ENCODE measurements at regions not wholly inside any gene's neighbourhood (a gene's known extent, or its start where the extent isn't known, plus 50 kb on each side); places are given as distances from the start of the nearest gene placed in this dataset.

- H4K20me1 ChIP-seq (ENCODE audit: insufficient read depth): no peaks in the 10 kb centered on the region
- no peaks in the 10 kb centered on the region for H3K27me3 ChIP-seq (ENCODE audit: insufficient read depth)
- no peaks in the 10 kb centered on the region for H3F3A ChIP-seq (replicated peaks; ENCODE audit: insufficient read depth)
- ChIA-PET CTCF (no interaction called here), POLR2A (no interaction called here)
- H3K9me3 ChIP-seq: no peaks in the 10 kb centered on the region
- H2AFZ ChIP-seq (ENCODE audit: low read depth): peak overlapping the region; percentile 26; the same call in 1 of the 2 replicates
- H3K79me2 ChIP-seq (ENCODE audit: insufficient read depth): no peaks in the 10 kb centered on the region
- H3K4me2 ChIP-seq: no peak overlapping the region
- no peak overlapping the region for H3K4me3 ChIP-seq (ENCODE audit: low read depth in 2 of 2, low read length in 1 of 2)
- H3K9me2 ChIP-seq: no peaks in the 10 kb centered on the region
- H3K4me1 ChIP-seq (ENCODE audit: control insufficient read depth in 1 of 2, insufficient read depth in 2 of 2, low read depth in 1 of 2, low read length in 1 of 2): no peaks in the 10 kb centered on the region; a peak in 2 of 4 replicates
- H3K36me3 ChIP-seq (replicated peaks in 1 of 2; ENCODE audit: control insufficient read depth in 1 of 2, insufficient read depth in 2 of 2, low read length in 1 of 2): no peaks in the 10 kb centered on the region
- 83% methylated on average over 6 of the region's 6 CpGs for WGBS (ENCODE audit: low lambda C conversion rate)
- peak overlapping the region in 1 of 2 experiments; percentile 34; a peak in 1 of 4 replicates for H3K27ac ChIP-seq (ENCODE audit: low read depth in 2 of 2, low read length in 1 of 2)
- H3K9ac ChIP-seq: no peak overlapping the region
- TF ChIP-seq RCOR1 (IDR thresholded peaks at IDR 0.05; ENCODE audit: low read length): no peak
- no peak for TF ChIP-seq REST (IDR thresholded peaks at IDR 0.05; ENCODE audit: low read depth, low read length)
- no peak for TF ChIP-seq EP300 (IDR thresholded peaks at IDR 0.05; ENCODE audit: borderline replicate concordance in 1 of 2, low read depth in 1 of 2, low read length in 1 of 2)
- no peak for TF ChIP-seq USF1 (IDR thresholded peaks at IDR 0.05; ENCODE audit: borderline replicate concordance, low read depth)
- no peak for TF ChIP-seq MEF2A (IDR thresholded peaks at IDR 0.05; ENCODE audit: borderline replicate concordance, low read depth)
- no peak for TF ChIP-seq RFX5 (IDR thresholded peaks at IDR 0.05; ENCODE audit: low read length)
- TF ChIP-seq POLR2AphosphoS5 (IDR thresholded peaks at IDR 0.05; ENCODE audit: low read depth, low read length): no peak
- no peak for TF ChIP-seq YY1 (IDR thresholded peaks at IDR 0.05; ENCODE audit: low read depth)
- no peak for TF ChIP-seq SIN3A (IDR thresholded peaks at IDR 0.05; ENCODE audit: borderline replicate concordance, low read depth, low read length)
- no peak for TF ChIP-seq MXI1 (IDR thresholded peaks at IDR 0.05; ENCODE audit: low read depth, low read length)
- TF ChIP-seq NFIC (IDR thresholded peaks at IDR 0.05; ENCODE audit: borderline replicate concordance): no peak
- no peak for DNase-seq
Measured at GRCh38 chr3:106206146-106206545, 337.3 kb upstream of the CBLB start.

GRCh38 chr3:106206613-106207012, 337.8 kb upstream of the CBLB start:
- no peaks in the 10 kb centered on the region for H3K36me3 ChIP-seq (replicated peaks in 1 of 2; ENCODE audit: control insufficient read depth in 1 of 2, insufficient read depth in 2 of 2, low read length in 1 of 2)
- TF ChIP-seq ELF1 (IDR thresholded peaks at IDR 0.05) (no peak), IRF3 (IDR thresholded peaks at IDR 0.05; ENCODE audit: low read depth, low read length) (no peak), CTCF (IDR thresholded peaks at IDR 0.05) (no peak), MAX (IDR thresholded peaks at IDR 0.05; ENCODE audit: low read depth) (no peak), NRF1 (IDR thresholded peaks at IDR 0.05; ENCODE audit: low read depth, low read length) (no peak)
- H3K9me3 ChIP-seq: no peaks in the 10 kb centered on the region
- no peak for DNase-seq
- H3K4me3 ChIP-seq (ENCODE audit: low read depth in 2 of 2, low read length in 1 of 2): no peak overlapping the region
- no peak overlapping the region for H3K9ac ChIP-seq
- 87% methylated on average over 5 of the region's 5 CpGs for WGBS (ENCODE audit: low lambda C conversion rate)
- no peaks in the 10 kb centered on the region for H3K27me3 ChIP-seq (ENCODE audit: insufficient read depth)
- ChIA-PET CTCF (no interaction called here), POLR2A (no interaction called here)
- H4K20me1 ChIP-seq (ENCODE audit: insufficient read depth): no peaks in the 10 kb centered on the region
- no peaks in the 10 kb centered on the region; a peak in 2 of 4 replicates for H3K4me1 ChIP-seq (ENCODE audit: control insufficient read depth in 1 of 2, insufficient read depth in 2 of 2, low read depth in 1 of 2, low read length in 1 of 2)
- H3K79me2 ChIP-seq (ENCODE audit: insufficient read depth): no peaks in the 10 kb centered on the region
- H3K27ac ChIP-seq (ENCODE audit: low read depth in 2 of 2, low read length in 1 of 2): no peak overlapping the region
- no peak overlapping the region; the same call in 1 of the 2 replicates for H2AFZ ChIP-seq (ENCODE audit: low read depth)
- H3K9me2 ChIP-seq: no peaks in the 10 kb centered on the region
- no peak overlapping the region for H3K4me2 ChIP-seq
- no peaks in the 10 kb centered on the region for H3F3A ChIP-seq (replicated peaks; ENCODE audit: insufficient read depth)

Data from SK-N-SH (cell line).